IPS DF 4.7 (cell line): ENCODE measurements at regions not wholly inside any gene's neighbourhood (a gene's known extent, or its start where the extent isn't known, plus 50 kb on each side); places are given as distances from the start of the nearest gene placed in this dataset.

Experiments
- DNase-seq: peaks from one replicate; pipeline ENCODE4 v3.0.0-alpha.2; 2013; ENCODE audit warnings: low spot score; ENCODE audit errors: extremely low read depth

DNA sequence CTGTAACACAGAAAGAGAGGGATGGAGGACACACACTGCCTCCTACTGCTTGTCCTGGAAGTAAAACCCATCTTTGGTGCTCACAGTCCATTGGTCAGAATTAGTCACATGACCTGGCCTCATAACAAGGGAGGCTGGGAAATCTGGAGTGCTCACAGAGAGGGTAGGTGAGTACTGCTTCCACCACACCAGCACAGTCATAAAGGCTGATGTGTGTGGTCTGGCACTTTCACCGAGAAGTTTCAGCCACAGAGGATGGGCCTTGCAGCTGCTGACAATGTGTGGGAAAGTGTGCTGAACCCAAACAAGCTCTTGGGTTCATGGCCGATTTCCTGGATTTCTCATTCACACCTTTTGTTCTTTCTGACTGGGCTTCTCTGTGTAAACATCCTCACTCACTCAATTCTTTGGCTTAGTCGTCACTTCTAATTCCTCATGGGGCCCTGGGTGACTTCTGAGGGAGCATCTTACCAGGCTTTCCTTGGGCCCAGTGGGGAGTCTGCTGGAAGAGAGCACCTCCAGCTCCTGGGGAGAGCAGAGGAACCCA lies 100.7 kb downstream of the ASB7 start:
- no peak for DNase-seq

DNA sequence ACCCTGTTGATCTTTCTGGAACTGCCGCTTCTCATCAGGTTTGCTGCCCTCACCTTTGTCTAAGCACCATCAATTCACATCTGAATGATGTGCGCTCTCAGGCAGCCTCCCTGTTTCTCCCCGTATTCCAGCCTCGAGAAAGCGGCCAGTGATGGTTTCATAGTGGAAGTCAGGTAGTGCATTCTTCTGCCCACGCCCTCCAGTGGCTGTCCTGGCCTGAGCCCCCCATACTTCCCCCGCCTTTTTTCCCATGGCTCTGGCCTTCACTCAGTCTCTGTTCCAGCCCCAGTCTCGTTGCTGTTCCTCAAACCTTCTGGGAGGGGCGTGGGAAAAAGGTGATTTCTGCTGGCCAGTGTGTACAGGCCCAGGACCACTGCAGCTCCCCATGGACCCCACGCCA lies 101.3 kb downstream of the ASB7 start:
- DNase-seq, result no peak

DNA sequence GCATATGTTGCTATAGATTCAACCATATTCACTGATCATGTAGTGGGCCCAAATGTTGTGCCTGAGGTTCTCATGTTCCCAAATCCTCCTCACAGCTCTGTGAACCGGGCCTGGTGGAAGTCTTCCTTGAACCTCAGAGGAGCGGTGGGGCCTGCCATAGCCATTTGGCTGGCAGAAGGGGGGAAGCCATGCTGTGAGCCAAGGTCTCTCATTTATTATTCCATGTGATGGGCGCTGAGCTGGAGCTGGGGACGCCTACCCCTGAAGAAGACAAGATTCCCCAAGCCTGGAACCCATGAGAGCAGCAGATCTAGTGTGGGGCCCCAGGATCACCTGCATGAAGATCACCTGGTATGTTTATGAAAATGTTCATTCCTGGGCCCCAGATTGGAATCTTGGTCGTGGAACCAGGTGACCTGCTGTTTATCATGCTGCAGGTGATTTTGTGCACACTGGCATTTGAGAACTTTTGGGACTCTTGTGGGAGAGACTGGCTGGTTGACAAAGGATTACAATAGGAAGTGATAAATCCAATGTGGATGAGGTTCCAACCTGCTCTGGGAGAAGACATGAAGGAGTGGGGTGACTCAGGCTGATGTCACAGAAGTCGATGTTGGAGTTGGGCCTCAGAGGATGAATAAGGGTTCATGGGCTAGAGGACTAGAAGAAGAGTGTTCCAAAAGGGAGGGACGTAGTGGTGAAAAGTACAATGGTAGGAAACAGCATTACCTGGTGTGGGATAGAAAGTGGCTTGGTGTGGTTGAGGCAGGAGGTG lies 102.1 kb downstream of the ASB7 start:
- DNase-seq, result no peak

DNA sequence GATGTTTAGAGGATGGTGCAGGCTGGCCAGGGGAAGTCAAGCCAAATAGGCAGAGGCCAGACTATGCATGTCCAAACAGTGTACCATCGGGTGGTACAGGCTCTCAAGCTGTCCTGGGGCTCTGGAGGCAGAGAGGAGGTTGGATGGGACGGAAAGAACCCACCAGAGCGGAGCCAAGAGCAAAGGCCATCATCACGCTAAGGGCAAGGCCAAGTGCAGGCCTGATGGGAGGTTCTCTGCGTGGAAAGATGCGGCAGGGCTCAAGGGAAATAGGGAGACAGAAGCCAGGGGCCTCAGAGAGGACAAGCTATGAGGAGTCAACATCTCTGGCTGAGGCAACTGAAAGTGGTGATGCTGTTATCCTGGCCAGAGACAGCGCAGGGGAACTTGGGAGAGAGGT lies 102.7 kb downstream of the ASB7 start:
- no peak for DNase-seq

DNA sequence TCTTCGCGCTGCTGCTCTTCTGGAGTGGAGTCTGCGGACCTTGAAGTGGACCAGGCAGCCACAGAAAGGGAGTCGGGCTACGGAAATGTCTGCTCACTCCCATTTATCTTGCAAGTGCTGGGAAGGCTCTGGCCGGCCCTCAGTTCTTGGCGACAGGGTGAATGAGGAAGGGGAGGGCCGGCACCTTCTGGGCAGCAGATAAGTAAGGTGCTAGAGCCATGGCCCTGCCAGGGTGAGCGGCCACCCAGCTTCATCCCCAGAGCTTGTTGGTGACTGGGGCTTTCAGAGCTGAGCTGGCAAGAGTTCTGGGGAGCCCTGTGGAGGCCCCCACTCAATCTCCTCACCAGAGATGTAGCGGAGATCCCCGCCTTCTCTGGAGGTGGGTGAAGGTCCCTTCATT lies 103.5 kb downstream of the ASB7 start:
- no peak for DNase-seq

DNA sequence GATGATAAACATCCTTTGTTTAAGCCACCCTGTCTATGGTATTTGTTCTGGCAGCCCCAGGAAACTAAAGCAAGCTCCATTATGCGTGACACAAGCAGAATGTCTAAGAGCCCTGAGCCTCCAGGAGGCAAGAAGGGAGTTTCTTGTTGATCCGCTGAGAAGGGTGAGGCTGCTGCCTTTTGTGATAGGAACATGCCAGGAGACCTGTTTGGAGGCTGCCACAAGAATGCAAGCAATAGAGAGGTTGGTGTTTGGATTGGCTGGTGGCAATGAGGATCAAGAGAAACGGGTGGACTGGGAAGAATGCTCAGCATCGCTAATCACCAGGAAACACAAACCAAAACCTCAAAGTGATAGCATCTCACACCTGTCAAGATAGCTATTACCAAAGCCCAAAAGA lies 104.8 kb downstream of the ASB7 start:
- no peak for DNase-seq

DNA sequence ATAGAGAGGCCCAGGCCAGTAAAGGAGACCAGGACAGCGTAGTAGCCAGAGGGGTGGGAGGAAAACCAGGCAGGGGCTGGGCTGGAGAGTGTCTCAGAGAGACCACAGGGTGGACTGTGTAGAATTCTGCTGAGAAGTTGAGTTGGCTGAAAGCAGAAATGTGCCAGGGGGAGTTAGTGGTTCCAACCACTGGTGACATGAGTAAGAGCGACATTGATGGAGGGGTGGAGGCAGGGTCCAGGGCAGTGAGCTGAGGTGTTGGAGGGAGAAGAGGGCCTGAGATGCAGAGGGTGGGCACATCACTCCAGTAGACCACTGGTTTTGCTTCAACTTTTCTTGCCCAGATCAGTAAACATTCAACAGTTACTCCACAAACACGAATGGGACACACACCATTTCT lies 106.5 kb downstream of the ASB7 start:
- DNase-seq, result no peak

DNA sequence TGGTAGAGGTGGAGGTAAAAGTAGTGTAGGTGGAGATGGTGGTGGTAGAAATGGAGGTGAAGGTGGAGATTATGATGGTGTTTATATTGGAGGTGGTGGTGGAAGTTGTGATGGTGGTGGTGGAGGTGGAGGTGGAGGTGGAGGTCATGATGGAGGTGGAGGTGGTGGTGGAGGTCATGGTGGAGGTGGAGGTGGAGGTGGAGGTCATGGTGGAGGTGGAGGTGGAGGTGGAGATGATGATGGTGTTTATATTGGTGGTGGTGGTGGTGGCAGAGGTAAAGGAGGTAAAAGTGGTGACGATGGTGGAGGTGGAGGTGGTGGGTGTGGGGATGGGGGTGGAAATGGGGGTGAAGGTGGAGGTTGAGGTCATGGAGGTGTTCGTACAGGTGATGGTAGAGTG lies 107.8 kb downstream of the ASB7 start:
- no peak for DNase-seq

DNA sequence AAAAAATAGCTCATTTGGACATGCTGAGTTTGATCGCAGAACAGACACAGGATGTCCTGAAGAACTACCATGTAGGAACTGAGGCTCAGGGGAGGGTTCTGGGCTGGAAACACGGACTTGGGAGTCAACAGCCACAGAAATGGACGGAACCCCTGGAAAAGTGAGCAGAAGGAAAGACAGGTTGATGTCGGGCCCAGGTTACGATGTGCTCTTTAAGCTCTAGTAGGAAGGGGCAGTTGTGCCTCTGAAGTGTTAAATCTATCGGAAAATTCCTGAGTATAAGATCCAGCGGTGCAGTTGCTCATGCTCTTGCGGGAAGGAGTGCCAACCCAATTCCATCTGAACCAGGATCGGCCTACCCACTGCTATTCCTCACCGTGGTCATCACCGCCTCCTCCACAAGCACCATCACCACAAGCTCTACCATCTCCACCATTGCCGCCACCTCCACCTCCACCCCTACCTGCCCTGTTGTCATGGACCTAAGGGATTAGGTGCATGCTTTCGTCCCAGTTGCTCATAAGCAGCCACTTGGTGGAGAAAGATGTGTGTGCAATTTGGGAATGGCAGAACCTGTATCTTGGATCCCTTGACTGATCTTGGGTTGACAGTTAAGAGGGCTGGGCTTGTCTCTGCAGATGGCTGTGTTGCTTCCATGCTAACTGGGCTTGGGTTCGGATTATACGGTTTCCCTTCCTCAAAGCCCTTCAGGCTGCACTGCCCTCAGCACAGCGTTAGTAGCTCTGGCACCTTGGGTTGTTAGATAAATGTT lies 108.5 kb downstream of the ASB7 start:
- DNase-seq, result no peak

DNA sequence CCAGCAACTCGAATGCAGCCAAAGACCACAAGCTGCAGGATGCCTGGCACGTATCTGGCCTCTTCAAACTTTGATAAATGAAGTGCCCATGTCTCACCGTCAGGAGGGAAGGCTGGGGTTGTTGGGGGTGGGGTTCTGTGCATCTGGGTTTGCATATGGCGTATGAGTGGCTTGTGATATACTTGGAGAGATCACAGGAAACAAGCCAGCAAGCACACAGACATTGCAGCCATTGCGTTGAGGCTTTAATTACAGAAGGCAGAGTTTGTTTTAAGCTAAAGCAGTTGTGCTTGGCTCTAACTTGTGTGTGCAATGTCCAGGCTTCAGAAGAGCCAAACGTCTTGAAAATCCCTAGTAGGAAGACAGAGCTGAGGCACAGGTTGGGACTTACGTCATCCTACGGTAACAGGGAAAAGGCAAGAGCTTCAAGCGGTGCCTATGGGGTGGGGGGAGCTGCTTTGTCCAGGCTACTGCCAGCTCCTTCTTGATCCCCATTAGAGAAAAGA lies 109.2 kb downstream of the ASB7 start:
- DNase-seq, result no peak

DNA sequence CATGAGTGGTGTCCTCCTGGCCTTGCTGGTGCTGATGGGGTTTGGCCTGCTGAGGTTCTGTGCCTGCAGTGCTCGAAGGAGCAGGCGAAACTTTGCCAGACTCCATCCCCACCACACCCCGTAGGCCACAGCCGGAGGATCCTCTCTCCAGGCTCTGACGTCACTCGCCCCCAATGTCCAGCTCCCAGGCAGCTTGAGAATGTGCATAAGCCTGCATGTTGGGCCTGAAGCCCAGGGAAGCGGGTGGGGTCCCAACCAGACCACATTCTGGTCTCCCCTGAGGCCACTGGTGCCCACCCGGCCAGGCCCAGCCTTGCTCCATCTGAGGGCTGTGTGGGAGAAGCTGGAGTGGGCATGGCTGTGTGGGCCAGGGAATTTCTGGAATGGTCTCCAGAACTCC lies 109.8 kb downstream of the ASB7 start:
- no peak for DNase-seq

DNA sequence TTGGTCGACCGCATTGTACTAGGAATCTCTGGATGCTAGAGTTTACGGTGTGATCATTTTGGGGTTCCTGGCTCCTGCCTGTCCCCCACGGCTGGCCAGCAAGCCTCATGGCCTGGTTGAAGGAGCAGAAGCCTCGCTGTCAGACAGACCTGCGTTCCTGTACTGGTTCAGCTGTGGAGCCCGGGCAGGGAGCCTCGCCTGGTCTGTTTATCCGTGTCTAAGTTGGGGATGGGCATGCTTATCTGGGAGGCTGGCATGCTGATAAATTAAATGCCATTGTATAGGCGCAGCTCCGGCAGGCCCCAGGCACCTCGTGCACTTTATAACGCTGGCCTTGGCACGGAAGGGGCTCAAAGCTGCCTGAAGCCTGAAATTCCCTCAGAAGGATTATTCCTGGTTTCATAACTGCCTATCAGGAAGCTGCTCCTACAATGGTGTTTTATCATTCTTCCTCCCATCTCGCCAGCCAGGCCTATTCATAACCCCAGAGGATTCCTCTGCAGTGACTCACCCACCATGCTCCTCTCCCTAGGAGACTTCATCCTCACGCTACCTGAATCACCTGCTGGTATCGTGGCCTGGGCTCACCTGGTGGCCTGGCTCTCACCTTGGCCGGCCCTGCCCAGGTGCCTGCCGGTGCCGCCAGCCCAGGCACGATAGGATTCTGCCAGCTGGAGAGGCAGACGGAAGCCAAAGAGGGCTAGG lies 110.9 kb downstream of the ASB7 start:
- DNase-seq, result no peak

DNA sequence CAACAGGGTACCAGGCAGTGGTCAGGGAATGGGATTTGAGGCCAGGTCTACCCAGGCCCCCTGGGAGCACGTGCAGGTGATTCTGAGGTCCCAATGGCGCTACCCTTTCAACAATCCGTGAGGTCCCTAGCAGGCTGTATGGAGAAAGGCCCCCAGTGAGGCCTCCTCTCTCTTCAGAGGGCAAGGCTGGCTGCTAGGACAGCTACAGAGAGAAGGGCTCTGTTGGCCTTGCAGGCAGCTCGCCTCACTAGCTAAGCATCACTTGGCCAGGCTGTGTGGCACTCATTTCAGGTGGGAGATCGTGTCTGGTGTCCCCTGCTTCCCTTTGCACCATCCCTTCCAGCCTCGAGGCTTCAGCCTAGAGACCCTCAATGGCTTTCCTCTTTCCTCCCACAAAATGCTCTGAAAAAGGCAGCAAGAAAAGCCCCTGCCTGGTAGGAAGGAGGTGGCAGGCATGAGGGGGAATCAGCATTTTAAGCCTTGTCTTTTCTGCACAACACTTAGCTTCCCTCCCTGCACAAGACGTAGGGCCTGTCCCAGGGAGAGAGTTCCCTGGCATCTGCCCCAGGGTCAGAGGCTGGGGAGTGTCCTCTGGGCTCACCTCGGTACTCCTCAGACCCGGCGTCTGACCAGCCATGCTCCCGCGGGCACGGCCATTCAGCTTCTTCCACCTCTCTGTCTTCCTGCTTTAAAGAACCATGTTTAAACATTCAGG lies 111.8 kb downstream of the ASB7 start:
- no peak for DNase-seq

DNA sequence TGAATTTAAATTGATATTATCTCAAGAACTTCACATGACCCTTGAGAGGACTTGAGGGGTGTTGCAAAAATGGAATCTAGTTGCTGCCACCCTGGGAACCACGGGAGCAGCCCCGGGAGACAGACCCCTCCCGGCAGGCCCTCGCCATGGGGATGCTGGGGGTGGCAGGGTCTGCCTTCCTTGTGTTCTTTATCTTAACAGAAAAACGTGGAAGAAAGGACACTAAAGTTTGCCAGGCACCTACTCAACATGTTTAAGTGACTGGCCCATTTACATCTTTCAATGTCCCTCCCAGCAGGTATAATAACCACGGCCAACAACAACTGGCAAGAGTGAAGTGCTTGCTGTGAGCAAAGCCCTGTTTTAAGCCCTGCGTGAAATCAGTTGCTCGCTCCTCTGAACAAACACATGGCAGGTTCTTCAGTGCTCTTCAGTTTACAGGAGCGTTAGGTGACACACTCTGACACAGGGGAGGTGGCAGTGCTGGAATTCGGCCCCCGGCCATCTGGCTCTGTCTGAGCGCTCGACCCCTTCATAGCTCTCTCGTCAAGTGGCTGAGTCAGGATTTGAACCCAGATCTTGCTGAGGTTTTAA lies 112.5 kb downstream of the ASB7 start:
- DNase-seq, result no peak

DNA sequence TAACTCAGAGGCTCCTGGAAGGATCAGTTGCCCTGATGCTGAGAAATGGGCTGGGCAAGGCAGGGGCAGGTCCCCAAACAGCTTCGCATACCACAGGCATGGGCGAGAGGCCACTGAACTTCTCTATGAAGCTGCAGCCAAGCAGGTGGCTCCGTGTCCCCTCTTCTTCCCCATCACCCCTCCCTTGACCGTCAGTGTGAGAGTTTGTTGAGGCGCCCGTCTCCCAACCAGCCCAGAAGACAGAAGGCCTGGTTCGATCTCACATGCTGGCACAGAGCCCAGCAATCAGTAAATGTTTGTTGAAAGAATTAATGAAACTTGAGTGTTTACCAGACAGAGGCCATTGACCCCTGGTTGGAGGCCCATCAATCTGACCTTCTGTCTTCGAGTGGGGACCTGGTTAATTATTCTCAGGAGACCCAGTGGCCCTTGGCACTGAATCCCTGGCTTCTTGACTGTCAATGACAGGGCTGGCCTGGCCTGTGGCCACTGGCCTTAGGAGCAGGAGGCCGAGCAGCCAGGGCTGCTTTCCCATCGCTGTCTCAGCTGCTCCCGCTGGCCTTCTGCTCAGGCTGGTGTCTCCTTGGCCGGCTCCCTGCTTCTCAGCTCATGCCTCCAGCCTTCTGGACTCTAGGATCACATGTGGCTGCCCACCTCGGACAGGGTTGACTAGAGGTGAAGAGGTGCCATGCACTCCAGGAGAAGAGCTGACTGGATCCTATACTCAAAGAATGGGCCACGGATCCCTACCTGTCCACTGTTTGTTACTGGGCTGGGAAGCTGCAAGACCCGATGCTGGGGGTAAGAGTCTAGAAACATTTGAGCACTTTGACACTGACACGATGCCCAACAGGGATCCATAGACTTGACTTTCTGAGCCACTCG lies 113.4 kb downstream of the ASB7 start:
- no peak for DNase-seq

DNA sequence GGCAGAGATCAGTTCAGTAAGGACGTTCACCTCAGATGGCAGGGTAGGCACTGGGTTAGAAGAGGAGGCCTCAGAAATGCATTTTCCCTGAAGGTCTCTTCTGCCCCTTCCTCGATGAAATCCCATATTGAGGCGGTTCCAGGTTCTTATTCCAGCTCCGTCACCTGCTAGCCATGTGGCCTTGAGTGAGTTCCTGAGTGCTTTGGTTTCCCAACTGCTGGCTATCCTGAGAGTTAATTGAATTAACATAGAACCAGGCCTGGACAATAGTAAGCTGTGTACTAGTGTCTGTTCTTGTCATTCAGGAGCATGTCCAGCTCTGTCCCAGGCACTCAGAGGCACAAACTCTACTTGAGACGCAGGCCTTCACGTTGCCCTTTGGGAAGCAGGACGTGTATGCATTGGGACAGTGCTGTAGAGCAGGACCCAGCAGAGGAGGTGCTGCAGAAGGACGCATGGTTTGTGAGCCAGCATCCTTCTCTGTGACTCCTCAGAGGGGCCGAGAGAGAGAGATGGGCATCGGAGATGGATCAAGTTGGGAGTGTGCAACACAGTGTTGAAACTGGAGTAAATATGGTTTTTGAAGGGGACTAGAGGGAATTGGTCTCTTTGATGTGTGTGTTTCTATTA lies 114.2 kb downstream of the ASB7 start:
- DNase-seq, result no peak

DNA sequence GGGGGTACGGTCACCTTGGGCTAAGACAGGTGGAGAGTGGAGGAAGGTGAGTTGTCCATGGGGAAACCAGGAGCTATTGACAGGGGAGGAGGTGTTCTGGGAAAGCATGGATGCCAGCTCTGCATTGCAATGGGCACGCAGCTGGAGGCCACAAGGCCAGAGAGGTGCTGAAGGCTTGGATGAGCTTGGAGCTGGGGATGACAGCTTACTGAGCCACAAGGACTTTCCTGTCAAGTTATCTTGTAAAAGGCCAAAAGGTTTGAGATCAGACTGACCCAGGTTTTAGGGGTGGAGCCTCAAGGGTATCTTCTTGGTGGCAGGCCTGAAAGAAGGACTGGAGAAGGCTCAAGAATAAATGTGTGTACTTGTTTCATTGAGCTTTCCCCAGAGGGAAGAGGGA lies 115.2 kb downstream of the ASB7 start:
- no peak for DNase-seq

DNA sequence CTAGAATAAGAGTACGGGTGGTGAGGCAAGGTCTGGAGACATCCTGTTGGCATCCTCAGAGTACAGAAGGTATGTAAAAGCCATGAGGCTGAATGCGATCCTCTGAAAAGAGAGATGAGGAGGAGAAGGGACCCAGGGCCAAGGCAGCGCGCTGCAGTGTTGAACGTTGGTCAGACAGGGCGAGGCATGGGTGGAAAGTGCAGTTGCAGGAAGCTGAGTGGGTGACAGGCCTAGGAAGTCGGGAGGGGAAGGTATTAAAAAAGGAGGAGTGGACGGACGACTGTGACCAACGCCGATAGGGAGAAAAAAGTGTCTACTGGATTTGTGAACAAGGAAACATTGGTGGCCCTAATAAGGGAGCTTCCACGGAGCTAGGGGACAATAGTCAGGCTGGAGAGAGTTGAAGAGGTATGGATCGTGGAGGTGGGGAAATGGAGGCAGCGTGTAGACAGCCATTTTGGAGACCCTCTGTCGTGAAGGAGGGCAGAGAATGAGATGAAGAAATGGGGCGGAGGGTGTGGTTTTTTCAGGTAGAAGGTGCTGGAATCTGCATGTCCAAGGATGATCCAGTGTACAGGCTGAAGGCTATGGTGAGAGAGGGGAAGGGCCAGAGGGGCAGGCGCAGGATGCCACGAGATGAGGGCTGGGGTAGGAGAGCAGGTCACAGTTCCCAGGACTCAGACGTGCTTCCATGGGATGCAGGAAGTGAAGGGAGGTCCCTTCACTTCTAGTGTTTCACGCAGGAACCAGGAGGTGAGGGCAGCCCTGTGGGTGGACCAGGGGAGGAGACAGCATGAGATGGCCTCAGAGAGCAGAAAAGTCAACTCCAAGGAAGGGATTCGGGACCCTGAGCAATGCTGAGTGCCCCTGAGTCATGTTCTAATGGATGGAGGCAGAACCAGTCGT lies 115.9 kb downstream of the ASB7 start:
- no peak for DNase-seq
